Neural crest cell (in vitro differentiated cells): ENCODE measurements at regions not wholly inside any gene's neighbourhood (a gene's known extent, or its start where the extent isn't known, plus 50 kb on each side); places are given as distances from the start of the nearest gene placed in this dataset.

Source experiments
- DNase-seq: peaks from one replicate; pipeline ENCODE4 v3.0.0; 2021; ENCODE audit warnings: low read depth, mixed read lengths, low spot score
- H3K27ac Mint-ChIP-seq: one replicate; pipeline ENCODE4 v1.8.0; 2021; ENCODE audit warnings: mild to moderate bottlenecking, mixed read lengths; ENCODE audit not compliant: unreplicated experiment
- H3K27me3 Mint-ChIP-seq: 2 replicates; pipeline ENCODE4 v1.8.0; 2021; ENCODE audit warnings: low read depth, mild to moderate bottlenecking, mixed read lengths
- H3K36me3 Mint-ChIP-seq: 2 replicates; pipeline ENCODE4 v1.8.0; 2021; ENCODE audit warnings: low read depth, mild to moderate bottlenecking, mixed read lengths
- H3K4me1 Mint-ChIP-seq: 2 replicates; pipeline ENCODE4 v1.8.0; 2021; ENCODE audit warnings: mixed read lengths
- H3K4me3 Mint-ChIP-seq: one replicate; pipeline ENCODE4 v1.8.0; 2021; ENCODE audit warnings: mild to moderate bottlenecking, mixed read lengths
- H3K9me3 Mint-ChIP-seq: 2 replicates; pipeline ENCODE4 v1.8.0; 2021; ENCODE audit warnings: mixed read lengths
- TF ChIP-seq, protein P1 (sequence below): fragments of 200-600 bp; sonication (generic); conservative IDR thresholded peaks from 2 replicates; pipeline ENCODE4 v1.5.0; 2021; ENCODE audit warnings: antibody characterized with exemption, mild to moderate bottlenecking

- DNase-seq, result no peak
- H3K4me3 Mint-ChIP-seq, result no peak overlapping the region
- no peak overlapping the region for H3K27ac Mint-ChIP-seq
- H3K9me3 Mint-ChIP-seq, result no peaks in the 10 kb centered on the region
- H3K36me3 Mint-ChIP-seq, result no peaks in the 10 kb centered on the region
- TF ChIP-seq, protein P1, sequence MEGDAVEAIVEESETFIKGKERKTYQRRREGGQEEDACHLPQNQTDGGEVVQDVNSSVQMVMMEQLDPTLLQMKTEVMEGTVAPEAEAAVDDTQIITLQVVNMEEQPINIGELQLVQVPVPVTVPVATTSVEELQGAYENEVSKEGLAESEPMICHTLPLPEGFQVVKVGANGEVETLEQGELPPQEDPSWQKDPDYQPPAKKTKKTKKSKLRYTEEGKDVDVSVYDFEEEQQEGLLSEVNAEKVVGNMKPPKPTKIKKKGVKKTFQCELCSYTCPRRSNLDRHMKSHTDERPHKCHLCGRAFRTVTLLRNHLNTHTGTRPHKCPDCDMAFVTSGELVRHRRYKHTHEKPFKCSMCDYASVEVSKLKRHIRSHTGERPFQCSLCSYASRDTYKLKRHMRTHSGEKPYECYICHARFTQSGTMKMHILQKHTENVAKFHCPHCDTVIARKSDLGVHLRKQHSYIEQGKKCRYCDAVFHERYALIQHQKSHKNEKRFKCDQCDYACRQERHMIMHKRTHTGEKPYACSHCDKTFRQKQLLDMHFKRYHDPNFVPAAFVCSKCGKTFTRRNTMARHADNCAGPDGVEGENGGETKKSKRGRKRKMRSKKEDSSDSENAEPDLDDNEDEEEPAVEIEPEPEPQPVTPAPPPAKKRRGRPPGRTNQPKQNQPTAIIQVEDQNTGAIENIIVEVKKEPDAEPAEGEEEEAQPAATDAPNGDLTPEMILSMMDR, result no peak
- no peaks in the 10 kb centered on the region for H3K27me3 Mint-ChIP-seq
- H3K4me1 Mint-ChIP-seq, result peaks cover 30% of the 10 kb centered on the region
These were observed 320.9 kb upstream of the ONECUT1 start for GRCh38 chr15:53110999-53111398.

DNA sequence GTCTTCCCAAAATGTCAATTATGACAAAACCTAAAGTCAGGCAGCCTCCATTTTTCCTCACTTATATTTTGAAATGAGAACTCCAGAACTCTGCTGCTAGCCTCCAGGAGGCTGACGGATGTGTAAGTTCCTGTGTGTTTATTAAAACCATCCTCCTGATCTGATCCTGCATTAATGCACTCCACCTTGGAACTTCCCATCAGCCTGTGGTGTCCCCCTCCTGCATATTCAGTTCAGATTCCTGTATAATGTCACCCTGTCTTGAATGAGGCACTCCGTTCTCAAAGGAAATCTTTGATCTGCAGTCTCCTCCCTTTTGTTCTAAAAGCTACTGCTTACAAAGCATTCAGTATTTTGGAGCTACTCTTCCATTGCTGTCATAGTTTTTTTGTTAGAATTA, 318.2 kb upstream of the ONECUT1 start:
- no peak overlapping the region for H3K4me3 Mint-ChIP-seq
- H3K27me3 Mint-ChIP-seq, result no peaks in the 10 kb centered on the region
- peaks cover 30% of the 10 kb centered on the region for H3K4me1 Mint-ChIP-seq
- H3K36me3 Mint-ChIP-seq, result no peaks in the 10 kb centered on the region
- no peaks in the 10 kb centered on the region for H3K9me3 Mint-ChIP-seq
- no peak for DNase-seq
- TF ChIP-seq, protein P1, result no peak
- H3K27ac Mint-ChIP-seq, result peak overlapping the region; percentile 66

- TF ChIP-seq, protein P1, result no peak
- Mint-ChIP-seq H3K36me3 (no peaks in the 10 kb centered on the region), H3K27ac (no peak overlapping the region), H3K27me3 (no peaks in the 10 kb centered on the region), H3K4me1 (peaks cover 30% of the 10 kb centered on the region), H3K9me3 (no peaks in the 10 kb centered on the region), H3K4me3 (no peak overlapping the region)
- no peak for DNase-seq
These were observed 317.7 kb upstream of the ONECUT1 start for GRCh38 chr15:53107855-53108254.

DNA sequence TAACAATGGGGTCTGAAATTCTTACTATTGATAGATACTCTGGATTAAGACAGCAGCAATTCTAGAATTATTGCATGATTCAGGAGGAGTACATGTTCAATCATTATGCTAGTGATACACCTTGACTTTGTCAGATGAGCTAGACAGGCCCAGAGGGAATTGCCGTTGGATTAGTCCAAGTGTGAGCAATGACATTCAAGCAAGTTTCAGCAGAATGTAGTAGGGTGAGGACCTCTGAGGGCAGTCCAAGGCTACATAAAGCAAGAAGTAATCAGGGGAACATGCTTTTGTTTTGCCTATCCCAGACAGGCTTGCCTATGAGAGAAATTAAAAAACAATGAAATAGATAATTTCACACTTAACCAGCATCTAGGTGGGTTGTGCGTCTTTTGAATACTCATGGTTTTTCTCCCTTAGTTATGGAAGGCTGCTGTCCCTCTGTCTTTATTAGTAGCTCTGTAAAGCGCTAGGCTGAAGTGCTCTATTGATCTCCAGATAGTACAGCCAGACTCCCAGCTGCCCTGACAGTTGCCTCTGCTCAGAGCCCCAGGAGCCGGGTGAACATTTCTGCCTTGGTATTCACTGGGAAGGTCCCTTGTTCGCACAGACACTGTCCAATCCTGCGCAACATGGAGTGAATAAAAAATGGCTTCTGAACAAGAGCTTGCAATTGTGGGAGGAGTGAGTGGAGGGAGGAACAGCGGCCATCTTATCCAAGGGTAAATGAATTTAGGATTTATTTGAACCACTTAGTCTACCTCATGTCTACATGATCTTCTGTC, 316.6 kb upstream of the ONECUT1 start:
- Mint-ChIP-seq H3K4me3 (no peak overlapping the region), H3K27me3 (no peaks in the 10 kb centered on the region), H3K4me1 (peaks cover 30% of the 10 kb centered on the region), H3K36me3 (no peaks in the 10 kb centered on the region), H3K27ac (peak overlapping the region; percentile 64), H3K9me3 (no peaks in the 10 kb centered on the region)
- TF ChIP-seq, protein P1, result no peak
- DNase-seq, result no peak

DNA sequence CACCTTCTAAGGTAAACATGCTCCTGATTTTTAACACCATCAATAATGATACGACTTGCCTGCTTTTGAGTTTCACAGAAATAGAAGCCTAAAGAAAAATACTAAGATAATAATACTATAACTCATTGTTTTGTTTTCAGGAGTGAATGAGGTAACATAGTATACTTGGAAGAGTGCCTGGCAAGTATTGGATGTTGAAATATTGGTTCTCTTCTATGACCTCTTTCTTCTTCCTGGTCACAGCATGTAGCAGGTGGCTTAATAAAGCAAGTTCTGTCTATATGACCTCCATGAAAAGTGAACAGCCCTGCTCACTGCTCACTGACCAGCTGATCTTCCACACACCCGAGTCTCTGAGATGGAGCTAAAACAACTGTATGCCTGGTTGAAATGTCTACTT, 312.3 kb upstream of the ONECUT1 start:
- Mint-ChIP-seq H3K27me3 (no peaks in the 10 kb centered on the region), H3K4me1 (peaks cover 11% of the 10 kb centered on the region), H3K9me3 (no peaks in the 10 kb centered on the region), H3K4me3 (no peak overlapping the region), H3K27ac (no peak overlapping the region), H3K36me3 (no peaks in the 10 kb centered on the region)
- TF ChIP-seq, protein P1, result no peak
- DNase-seq, result no peak
